Left renal cortex interstitium (tissue), 4 donors: ENCODE measurements at regions not wholly inside any gene's neighbourhood (a gene's known extent, or its start where the extent isn't known, plus 50 kb on each side); places are given as distances from the start of the nearest gene placed in this dataset.
"Not testable (repeated sequence)": the region's sequence is repeated elsewhere in the genome, so short reads cannot be mapped to it uniquely, and the experiment has no call there.

Experiments
- DNase-seq, 4 donors: peaks; one replicate each; pipeline ENCODE4 v3.0.0-alpha.2; 2013; ENCODE audit warnings: low read depth in 4 of 4, low spot score in 2 of 4, missing footprints in 1 of 4

GRCh38 chr4:26039639-26040359, 125.8 kb downstream of the SMIM20 start:
- no peak for DNase-seq

GRCh38 chr4:26044524-26044923, 130.5 kb downstream of the SMIM20 start:
- DNase-seq: no peak

- no peak for DNase-seq
These were observed 131.0 kb downstream of the SMIM20 start for GRCh38 chr4:26044983-26045382.

GRCh38 chr4:26047795-26048194, 133.8 kb downstream of the SMIM20 start:
- DNase-seq: no peak

- peak in 1 of 4 donors; percentile 45 for DNase-seq
These were observed 134.4 kb downstream of the SMIM20 start for GRCh38 chr4:26048378-26048882.

GRCh38 chr4:26048950-26049349, 134.9 kb downstream of the SMIM20 start:
- DNase-seq: no peak

GRCh38 chr4:26049447-26049846, 135.4 kb downstream of the SMIM20 start:
- no peak for DNase-seq

GRCh38 chr4:26050212-26050643, 136.2 kb downstream of the SMIM20 start:
- no peak for DNase-seq

- no peak for DNase-seq
These were observed 136.7 kb downstream of the SMIM20 start for GRCh38 chr4:26050671-26051070.

- no peak for DNase-seq
These were observed 137.2 kb downstream of the SMIM20 start for GRCh38 chr4:26051240-26051639.

GRCh38 chr4:26052663-26053541, 138.9 kb downstream of the SMIM20 start:
- no peak for DNase-seq

GRCh38 chr4:26053761-26054160, 139.7 kb downstream of the SMIM20 start:
- no peak for DNase-seq

GRCh38 chr4:26055855-26056254, 141.8 kb downstream of the SMIM20 start:
- DNase-seq: no peak

GRCh38 chr4:26056406-26056805, 142.4 kb downstream of the SMIM20 start:
- no peak for DNase-seq

GRCh38 chr4:26057839-26058238, 143.8 kb downstream of the SMIM20 start:
- DNase-seq: not testable (repeated sequence)

- DNase-seq: no peak
These were observed 144.5 kb downstream of the SMIM20 start for GRCh38 chr4:26058537-26058936.

- no peak for DNase-seq
These were observed 145.6 kb downstream of the SMIM20 start for GRCh38 chr4:26059391-26060154.

GRCh38 chr4:26060286-26060685, 146.3 kb downstream of the SMIM20 start:
- no peak for DNase-seq

- no peak for DNase-seq
These were observed 147.4 kb downstream of the SMIM20 start for GRCh38 chr4:26061248-26061986.

GRCh38 chr4:26062215-26062614, 148.2 kb downstream of the SMIM20 start:
- no peak for DNase-seq
